ENCODE measurements at regions not wholly inside any gene's neighbourhood (a gene's known extent, or its start where the extent isn't known, plus 50 kb on each side); places are given as distances from the start of the nearest gene placed in this dataset.

- Histone ChIP-seq H3K79me1 (ENCODE audit: insufficient read depth, low read depth, low read length, poor library complexity, severe bottlenecking) (no peaks in the 10 kb centered on the region), H3K14ac (ENCODE audit: insufficient read depth, low read length) (no peak overlapping the region), H3K27me3 (ENCODE audit: insufficient read depth, low read length) (no peaks in the 10 kb centered on the region), H3K23me2 (ENCODE audit: insufficient read length, low read depth, low read length, poor library complexity, severe bottlenecking) (no peaks in the 10 kb centered on the region), H4K5ac (ENCODE audit: insufficient read length, low read depth, low read length) (no peak overlapping the region), H2BK12ac (ENCODE audit: insufficient read length, low read depth, low read length) (no peak overlapping the region), H3K27ac (ENCODE audit: insufficient read length, low read depth, low read length) (no peak overlapping the region), H2AK5ac (ENCODE audit: insufficient read length, low read length) (no peak overlapping the region), H3K18ac (ENCODE audit: insufficient read length, low read depth, low read length) (no peak overlapping the region), H3K4me2 (ENCODE audit: insufficient read depth, insufficient read length, low read length) (no peak overlapping the region), H3T11ph (ENCODE audit: low read length) (no peak overlapping the region), H3K4ac (ENCODE audit: low read depth, low read length) (no peak overlapping the region), H2BK15ac (ENCODE audit: low read depth, low read length) (no peak overlapping the region), H3K56ac (ENCODE audit: insufficient read length, low read depth, low read length) (no peak overlapping the region), H2BK120ac (ENCODE audit: low read depth, low read length, poor library complexity, severe bottlenecking) (no peak overlapping the region), H4K8ac (replicated peaks; ENCODE audit: insufficient read length, low read depth, low read length) (no peak overlapping the region), H4K20me1 (ENCODE audit: control insufficient read depth, insufficient read depth, insufficient read length) (no peaks in the 10 kb centered on the region), H2AFZ (ENCODE audit: low read length) (no peak overlapping the region), H4K91ac (ENCODE audit: insufficient read length, low read depth, low read length) (no peak overlapping the region), H3K23ac (ENCODE audit: insufficient read length, low read depth, low read length) (no peak overlapping the region), H2BK20ac (ENCODE audit: low read depth, low read length, poor library complexity, severe bottlenecking) (no peak overlapping the region), H3K9ac (ENCODE audit: extremely low read depth, insufficient read length, low read length) (no peak overlapping the region), H2BK5ac (ENCODE audit: insufficient read length, low read length) (no peak overlapping the region), H3K4me1 (ENCODE audit: insufficient read depth, low read length) (no peaks in the 10 kb centered on the region), H3K9me3 (ENCODE audit: control insufficient read depth, low read depth, low read length) (no peaks in the 10 kb centered on the region), H3K79me2 (ENCODE audit: insufficient read depth, low read length) (no peaks in the 10 kb centered on the region)
- no peaks in the 10 kb centered on the region for H3K36me3 Mint-ChIP-seq (ENCODE audit: insufficient read depth in 1 of 3, low read depth in 3 of 3)
- no peak for DNase-seq
- H3K9me3 Mint-ChIP-seq = no peaks in the 10 kb centered on the region
- H3K4me3 Mint-ChIP-seq = no peak overlapping the region
- H3K27me3 Mint-ChIP-seq (ENCODE audit: low read depth) = no peaks in the 10 kb centered on the region
- no CpG with 5 or more reads among the region's 2 CpGs for WGBS (ENCODE audit: extremely low coverage, insufficient read length, low lambda C conversion rate)
- no peaks in the 10 kb centered on the region for H3K4me1 Mint-ChIP-seq
- H3K27ac Mint-ChIP-seq = no peak overlapping the region; a peak in 1 of 7 replicates
- no peak for TF ChIP-seq CTCF (conservative IDR thresholded peaks at IDR 0.05)
Measured at GRCh38 chr2:155209696-155210450, 511.4 kb downstream of the KCNJ3 start.

Data from H9 (cell line).